Liver (tissue), 3 donors: ENCODE measurements at regions not wholly inside any gene's neighbourhood (a gene's known extent, or its start where the extent isn't known, plus 50 kb on each side); places are given as distances from the start of the nearest gene placed in this dataset.

Experiments
- EGR1 ChIP-seq, 2 donors: IDR thresholded peaks; 2 replicates each; pipeline ENCODE4 v1.6.1; 2016 to 2018; ENCODE audit warnings: antibody characterized with exemption in 2 of 2, low read depth in 2 of 2
- GABPA ChIP-seq, 2 donors: IDR thresholded peaks in 1 of 2; conservative IDR thresholded peaks in 1 of 2; 2 replicates each; pipeline ENCODE4 v1.6.1; 2016; ENCODE audit warnings: antibody characterized with exemption in 2 of 2, mild to moderate bottlenecking in 1 of 2, moderate library complexity in 1 of 2
- JUND ChIP-seq, 2 donors: IDR thresholded peaks; 2 replicates each; pipeline ENCODE4 v1.6.1; 2016; ENCODE audit warnings: antibody characterized with exemption in 2 of 2
- RAD21 ChIP-seq, 2 donors: IDR thresholded peaks; 2 replicates each; pipeline ENCODE4 v1.6.1; 2016; ENCODE audit warnings: antibody characterized with exemption in 2 of 2, mild to moderate bottlenecking in 2 of 2
- TAF1 ChIP-seq: conservative IDR thresholded peaks from 2 replicates; pipeline ENCODE4 v1.6.1; 2016; ENCODE audit warnings: antibody characterized with exemption, mild to moderate bottlenecking
- YY1 ChIP-seq: IDR thresholded peaks from 2 replicates; pipeline ENCODE4 v1.6.1; 2016; ENCODE audit warnings: antibody characterized with exemption, mild to moderate bottlenecking
- TF ChIP-seq, protein P1 (sequence below): fragments of 150-350 bp; IDR thresholded peaks from 2 replicates; pipeline ENCODE4 v1.5.1; 2017; ENCODE audit warnings: improper control_type of control experiment, low read depth, low read length; ENCODE audit not compliant: missing input control
- TF ChIP-seq, protein P2 (sequence below): IDR thresholded peaks from 2 replicates; pipeline ENCODE4 v1.6.1; 2016; ENCODE audit warnings: antibody characterized with exemption
- donor health status: healthy.
- donor health status: healthy.

DNA sequence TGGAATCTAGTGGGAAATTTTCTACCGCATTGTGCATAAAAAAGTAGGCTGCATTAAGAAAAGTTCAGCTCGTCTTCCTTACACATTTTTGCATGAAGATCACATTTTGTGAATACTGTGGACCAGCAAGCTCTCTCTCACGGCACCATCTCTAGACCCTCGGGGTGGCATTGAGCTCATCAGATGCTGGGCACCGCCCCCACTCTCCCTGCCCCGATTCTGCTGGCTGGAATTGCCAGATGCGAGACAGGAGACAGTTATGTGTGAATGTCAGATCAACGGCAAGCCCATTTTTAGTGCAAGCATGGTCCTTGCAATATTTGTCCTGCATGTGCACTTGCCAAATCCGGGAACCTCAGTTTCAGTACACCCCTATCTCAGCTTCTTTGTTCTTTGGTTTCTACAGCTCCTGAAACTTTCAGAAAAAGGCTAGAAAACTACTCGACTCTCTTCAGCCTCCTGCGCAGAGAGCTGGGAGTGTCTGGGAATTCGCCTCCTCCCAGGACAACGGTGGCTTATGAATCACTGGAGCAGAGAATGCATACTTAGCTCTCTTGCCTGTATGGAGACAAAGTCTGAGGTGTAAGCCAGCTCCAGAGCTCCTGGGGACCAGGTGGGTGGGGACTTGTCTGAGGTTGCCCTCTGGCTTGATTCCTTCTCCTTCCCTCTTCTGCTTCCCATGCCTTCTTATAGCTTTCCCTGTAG is 285.2 kb upstream of the ATP10A start:
- TF ChIP-seq, protein P1, sequence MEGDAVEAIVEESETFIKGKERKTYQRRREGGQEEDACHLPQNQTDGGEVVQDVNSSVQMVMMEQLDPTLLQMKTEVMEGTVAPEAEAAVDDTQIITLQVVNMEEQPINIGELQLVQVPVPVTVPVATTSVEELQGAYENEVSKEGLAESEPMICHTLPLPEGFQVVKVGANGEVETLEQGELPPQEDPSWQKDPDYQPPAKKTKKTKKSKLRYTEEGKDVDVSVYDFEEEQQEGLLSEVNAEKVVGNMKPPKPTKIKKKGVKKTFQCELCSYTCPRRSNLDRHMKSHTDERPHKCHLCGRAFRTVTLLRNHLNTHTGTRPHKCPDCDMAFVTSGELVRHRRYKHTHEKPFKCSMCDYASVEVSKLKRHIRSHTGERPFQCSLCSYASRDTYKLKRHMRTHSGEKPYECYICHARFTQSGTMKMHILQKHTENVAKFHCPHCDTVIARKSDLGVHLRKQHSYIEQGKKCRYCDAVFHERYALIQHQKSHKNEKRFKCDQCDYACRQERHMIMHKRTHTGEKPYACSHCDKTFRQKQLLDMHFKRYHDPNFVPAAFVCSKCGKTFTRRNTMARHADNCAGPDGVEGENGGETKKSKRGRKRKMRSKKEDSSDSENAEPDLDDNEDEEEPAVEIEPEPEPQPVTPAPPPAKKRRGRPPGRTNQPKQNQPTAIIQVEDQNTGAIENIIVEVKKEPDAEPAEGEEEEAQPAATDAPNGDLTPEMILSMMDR: no peak
- TF ChIP-seq, protein P2, sequence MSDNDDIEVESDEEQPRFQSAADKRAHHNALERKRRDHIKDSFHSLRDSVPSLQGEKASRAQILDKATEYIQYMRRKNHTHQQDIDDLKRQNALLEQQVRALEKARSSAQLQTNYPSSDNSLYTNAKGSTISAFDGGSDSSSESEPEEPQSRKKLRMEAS: no peak
- no peak for TF ChIP-seq GABPA (IDR thresholded peaks at IDR 0.05 in 1 of 2, conservative IDR thresholded peaks at IDR 0.05 in 1 of 2)
- TF ChIP-seq TAF1: no peak
- no peak for TF ChIP-seq YY1
- TF ChIP-seq EGR1 (IDR thresholded peaks at IDR 0.05; ENCODE audit: low read depth in 2 of 2): no peak
- no peak for TF ChIP-seq JUND (IDR thresholded peaks at IDR 0.05)
- no peak for TF ChIP-seq RAD21 (IDR thresholded peaks at IDR 0.05)
